ENCODE measurements at regions not wholly inside any gene's neighbourhood (a gene's known extent, or its start where the extent isn't known, plus 50 kb on each side); places are given as distances from the start of the nearest gene placed in this dataset.

DNA sequence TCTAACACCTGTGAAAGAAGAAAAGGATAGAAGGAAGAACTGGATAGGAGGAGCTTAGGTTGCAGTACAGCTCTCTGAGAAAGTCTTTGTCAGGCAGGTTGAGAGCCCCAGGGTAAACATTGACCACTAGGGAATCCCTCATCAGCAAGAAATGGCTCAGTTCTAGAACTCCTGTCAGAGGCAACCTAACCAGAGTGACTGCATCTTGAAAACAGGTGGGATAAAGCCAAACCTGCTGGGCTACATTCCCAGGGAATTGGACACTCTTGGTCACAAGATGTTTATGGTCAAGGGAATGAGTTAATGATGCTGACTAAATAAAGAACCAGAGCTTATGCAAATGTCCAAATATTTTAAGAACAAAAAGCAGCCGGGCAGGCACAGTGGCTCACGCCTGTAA is 108.3 kb upstream of the MED14 start:
- ATAC-seq (no peak), DNase-seq (no peak)
- Histone ChIP-seq H3K4me1 (no peaks in the 10 kb centered on the region), H3K27me3 (no peaks in the 10 kb centered on the region), H3K36me3 (no peaks in the 10 kb centered on the region), H3K4me3 (no peak overlapping the region), H3K27ac (no peak overlapping the region), H3K9me3 (peaks cover 0 to 3% of the 10 kb centered on the region in 2 donors)
- TF ChIP-seq, protein P1, sequence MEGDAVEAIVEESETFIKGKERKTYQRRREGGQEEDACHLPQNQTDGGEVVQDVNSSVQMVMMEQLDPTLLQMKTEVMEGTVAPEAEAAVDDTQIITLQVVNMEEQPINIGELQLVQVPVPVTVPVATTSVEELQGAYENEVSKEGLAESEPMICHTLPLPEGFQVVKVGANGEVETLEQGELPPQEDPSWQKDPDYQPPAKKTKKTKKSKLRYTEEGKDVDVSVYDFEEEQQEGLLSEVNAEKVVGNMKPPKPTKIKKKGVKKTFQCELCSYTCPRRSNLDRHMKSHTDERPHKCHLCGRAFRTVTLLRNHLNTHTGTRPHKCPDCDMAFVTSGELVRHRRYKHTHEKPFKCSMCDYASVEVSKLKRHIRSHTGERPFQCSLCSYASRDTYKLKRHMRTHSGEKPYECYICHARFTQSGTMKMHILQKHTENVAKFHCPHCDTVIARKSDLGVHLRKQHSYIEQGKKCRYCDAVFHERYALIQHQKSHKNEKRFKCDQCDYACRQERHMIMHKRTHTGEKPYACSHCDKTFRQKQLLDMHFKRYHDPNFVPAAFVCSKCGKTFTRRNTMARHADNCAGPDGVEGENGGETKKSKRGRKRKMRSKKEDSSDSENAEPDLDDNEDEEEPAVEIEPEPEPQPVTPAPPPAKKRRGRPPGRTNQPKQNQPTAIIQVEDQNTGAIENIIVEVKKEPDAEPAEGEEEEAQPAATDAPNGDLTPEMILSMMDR (IDR thresholded peaks at IDR 0.05): no peak
- intact Hi-C loops (cut with DNase I): no loop called here

DNA sequence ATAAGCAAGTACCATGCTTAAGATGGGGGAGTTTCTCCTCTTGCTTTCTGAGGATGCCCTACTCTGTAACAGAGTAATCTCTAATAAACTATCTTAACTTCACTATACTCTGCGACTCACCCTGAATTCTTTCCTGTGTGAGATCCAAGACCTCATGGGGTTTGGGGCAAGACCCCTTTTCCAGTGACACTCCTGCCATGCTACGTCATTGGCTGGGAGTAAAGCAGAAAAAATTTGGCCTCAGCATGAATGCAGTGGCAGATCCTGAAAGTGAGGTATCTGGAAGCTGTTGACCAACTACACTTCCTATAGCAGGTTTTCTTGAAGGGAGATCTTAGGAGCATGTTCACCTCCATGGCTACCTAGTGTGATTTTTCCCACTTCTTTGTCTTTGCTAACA is 109.1 kb upstream of the MED14 start:
- TF ChIP-seq, protein P1 (IDR thresholded peaks at IDR 0.05): no peak
- Histone ChIP-seq H3K27me3 (no peaks in the 10 kb centered on the region), H3K4me3 (no peak overlapping the region), H3K27ac (no peak overlapping the region), H3K9me3 (peaks cover 0 to 3% of the 10 kb centered on the region in 2 donors), H3K4me1 (no peaks in the 10 kb centered on the region), H3K36me3 (no peaks in the 10 kb centered on the region)
- DNase-seq (no peak), ATAC-seq (no peak)
- intact Hi-C loops (cut with DNase I): no loop called here

DNA sequence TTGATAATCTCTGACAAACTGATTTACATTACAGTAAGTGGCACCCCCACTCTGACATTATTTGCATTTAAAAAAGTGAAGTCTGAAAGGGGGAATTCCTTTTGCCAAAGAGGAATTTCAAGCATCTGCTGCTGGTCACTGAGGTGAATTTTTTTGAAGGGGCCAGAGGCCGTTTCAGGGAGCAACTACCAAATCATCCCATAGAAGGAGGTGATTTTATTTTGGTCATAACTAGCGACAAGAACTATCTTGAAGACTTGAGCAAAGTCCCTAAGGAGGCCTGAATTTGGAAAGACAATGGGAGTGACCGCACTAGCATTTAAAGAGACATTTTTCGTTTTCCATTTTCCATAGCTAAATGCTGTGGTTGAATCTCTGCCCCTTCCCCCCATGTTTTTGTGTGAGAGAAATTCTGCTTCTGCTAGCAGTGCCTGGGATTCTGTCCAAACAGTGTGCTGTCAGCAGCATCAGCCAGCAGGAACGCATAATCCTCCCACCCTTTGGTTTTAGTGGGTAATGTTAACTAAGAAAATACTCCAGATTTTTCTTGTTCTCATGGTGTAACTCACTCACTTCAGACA is 110.1 kb upstream of the MED14 start:
- peak; percentile 54 for ATAC-seq

DNA sequence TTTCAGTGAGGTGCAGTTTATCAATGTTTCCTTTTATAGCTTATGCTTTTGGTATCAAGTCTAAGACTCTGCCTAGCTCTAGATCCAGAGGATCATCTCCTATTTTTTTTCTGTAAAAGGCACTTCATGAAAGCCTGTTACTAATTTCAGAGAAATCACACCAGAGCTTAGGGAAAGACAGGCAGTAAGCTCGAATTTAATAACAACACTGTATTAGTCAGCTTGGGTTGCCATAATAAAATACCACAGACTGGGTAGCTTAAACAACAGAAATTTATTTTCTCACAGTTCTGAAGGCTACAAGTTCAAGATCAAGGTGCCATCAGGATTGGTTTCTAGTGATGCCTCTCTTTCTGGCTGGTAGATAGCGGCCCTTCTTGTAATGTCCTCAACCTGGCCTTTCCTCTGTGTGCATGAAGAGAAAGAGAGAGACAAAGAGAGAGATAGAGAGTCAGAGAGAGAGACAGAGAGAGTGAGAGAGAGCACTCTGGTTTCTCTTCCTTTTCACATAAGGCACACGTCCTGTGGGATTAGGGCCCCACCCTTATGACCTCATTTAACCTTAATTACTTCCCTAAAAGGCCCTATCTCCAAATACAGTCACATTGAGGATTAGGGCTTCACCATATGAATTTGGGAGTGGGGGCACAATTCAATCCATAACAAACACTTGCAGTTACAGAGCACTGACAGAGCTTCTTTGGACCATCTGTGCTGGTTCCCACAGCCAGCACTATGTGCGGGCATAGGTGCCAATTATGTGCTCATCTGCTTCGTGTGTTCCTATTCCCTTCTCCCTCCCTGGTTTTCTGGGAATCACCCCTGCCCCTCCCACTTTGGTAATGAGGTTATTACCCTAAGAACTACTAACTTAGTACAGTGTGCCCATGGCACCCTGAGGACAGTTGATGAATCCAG is 114.8 kb upstream of the MED14 start:
- TF ChIP-seq, protein P1 (IDR thresholded peaks at IDR 0.05): no peak
- Histone ChIP-seq H3K36me3 (no peaks in the 10 kb centered on the region), H3K27ac (no peak overlapping the region), H3K27me3 (peaks cover 0 to 4% of the 10 kb centered on the region in 2 donors), H3K4me3 (no peak overlapping the region), H3K9me3 (no peaks in the 10 kb centered on the region), H3K4me1 (no peaks in the 10 kb centered on the region)
- intact Hi-C loops (cut with DNase I): no loop called here
- no peak for DNase-seq
- ATAC-seq: no peak

More for the DNA sequence above, 110.1 kb upstream of the MED14 start:
- peak in 2 of 4 donors; percentile 70 to 85 for DNase-seq
- Histone ChIP-seq H3K36me3 (no peaks in the 10 kb centered on the region), H3K27ac (no peak overlapping the region), H3K4me1 (no peaks in the 10 kb centered on the region), H3K4me3 (no peak overlapping the region), H3K27me3 (no peaks in the 10 kb centered on the region), H3K9me3 (peaks cover 0 to 3% of the 10 kb centered on the region in 2 donors)
- TF ChIP-seq, protein P1 (IDR thresholded peaks at IDR 0.05): no peak
- intact Hi-C loops (cut with DNase I): no loop called here

DNA sequence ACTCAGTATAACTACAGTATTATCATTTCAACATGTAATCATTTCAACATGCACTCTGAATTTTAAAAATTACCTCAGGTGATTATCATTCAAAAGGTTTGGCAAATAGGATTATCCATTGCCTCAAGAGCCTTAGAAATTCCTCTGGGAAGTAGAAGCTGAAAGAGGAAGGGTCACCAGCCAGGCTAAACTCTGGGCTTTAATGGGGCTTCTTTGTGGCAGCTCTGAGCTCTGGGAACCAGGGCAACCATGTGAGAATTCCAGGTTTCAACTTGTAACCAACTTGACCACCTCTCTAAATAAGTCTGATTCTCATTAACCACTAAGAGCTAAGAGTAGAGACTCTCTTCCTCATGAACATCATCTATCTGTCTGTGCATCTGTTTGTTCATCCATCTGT is 117.2 kb upstream of the MED14 start:
- TF ChIP-seq, protein P1 (IDR thresholded peaks at IDR 0.05): no peak
- intact Hi-C loops (cut with DNase I): no loop called here

More for the DNA sequence above, 117.2 kb upstream of the MED14 start:
- H3K9me3 ChIP-seq: no peaks in the 10 kb centered on the region
- peaks cover 0 to 4% of the 10 kb centered on the region in 2 donors for H3K27me3 ChIP-seq
- ATAC-seq: no peak
- no peaks in the 10 kb centered on the region for H3K36me3 ChIP-seq
- no peak overlapping the region for H3K27ac ChIP-seq
- no peak overlapping the region for H3K4me3 ChIP-seq
- no peak for DNase-seq
- H3K4me1 ChIP-seq: no peaks in the 10 kb centered on the region

All from left lung (tissue), 4 donors.